Endothelial cell of umbilical vein (primary cell): ENCODE measurements at regions not wholly inside any gene's neighbourhood (a gene's known extent, or its start where the extent isn't known, plus 50 kb on each side); places are given as distances from the start of the nearest gene placed in this dataset.

Experiments
- BruUV-seq: library from RNA; stranded (reverse); fragments of 400-500 nt; replicated peaks from 2 replicates; lab custom pipeline; 2021; lab: Mats Ljungman, UMichigan
- CTCF ChIA-PET: fragments of 300-600, 350-600 bp; sonication (Branson Sonifier 250); formaldehyde crosslinking; loops from one replicate; lab custom pipeline; 2021; ENCODE audit warnings: antibody characterized with exemption, inconsistent platforms; lab: Charles Lee
- POLR2A ChIA-PET: fragments of 300-600, 350-600 bp; sonication (Branson Sonifier 250); formaldehyde crosslinking; loops from one replicate; lab custom pipeline; 2021; ENCODE audit warnings: antibody characterized with exemption, inconsistent platforms; lab: Charles Lee
- DNase-seq: peaks from one replicate; pipeline ENCODE4 v3.0.0-alpha.2; 2011; ENCODE audit warnings: low read depth, low spot score
- FAIRE-seq: peaks from 2 replicates; lab custom pipeline; 2011; peaks lifted over from hg19 to GRCh38; lab: Jason Lieb, UNC
- H2AFZ ChIP-seq: 2 replicates; pipeline ENCODE4 v1.6.0; 2012; ENCODE audit warnings: low read depth, low read length, control low read depth, inconsistent platforms
- H3K27ac ChIP-seq: 2 replicates; pipeline ENCODE4 v1.5.1; 2011; ENCODE audit warnings: low read depth, mild to moderate bottlenecking, control low read depth, low read length, moderate library complexity; ENCODE audit not compliant: insufficient read depth
- H3K27me3 ChIP-seq, 2 experiments: 2 replicates each; pipeline versions ENCODE4 v1.6.0 to v1.6.1; 2011; ENCODE audit warnings: low read length in 2 of 2, mixed read lengths in 1 of 2; ENCODE audit not compliant: control insufficient read depth in 2 of 2, insufficient read depth in 2 of 2
- H3K36me3 ChIP-seq, 2 experiments: 2 replicates in 1 of 2; 3 replicates in 1 of 2; pipeline ENCODE4 v1.5.1; 2011; ENCODE audit warnings: low read length in 2 of 2, mild to moderate bottlenecking in 1 of 2, moderate library complexity in 1 of 2; ENCODE audit not compliant: control insufficient read depth in 2 of 2, insufficient read depth in 2 of 2; ENCODE audit errors: extremely low read depth in 1 of 2
- H3K4me1 ChIP-seq: 3 replicates; pipeline ENCODE4 v1.5.1; 2011; ENCODE audit warnings: mild to moderate bottlenecking, low read length; ENCODE audit not compliant: control insufficient read depth, insufficient read depth; ENCODE audit errors: extremely low read depth
- H3K4me2 ChIP-seq: 2 replicates; pipeline ENCODE4 v1.6.1; 2011; ENCODE audit warnings: low read length, control low read depth, mixed read lengths; ENCODE audit not compliant: insufficient read depth
- H3K4me3 ChIP-seq, 3 experiments: fragments of 200-600 bp in 1 of 3; sonication (generic), shearing (Covaris generic) in 1 of 3; replicated peaks in 1 of 3; 2 replicates each; pipeline ENCODE4 v1.5.1; 2011 to 2016; ENCODE audit warnings: control low read depth in 3 of 3, low read length in 3 of 3, mild to moderate bottlenecking in 2 of 3, inconsistent platforms in 1 of 3, low read depth in 1 of 3, moderate library complexity in 1 of 3; ENCODE audit not compliant: insufficient read depth in 1 of 3
- H3K79me2 ChIP-seq: 2 replicates; pipeline ENCODE4 v1.6.0; 2012; ENCODE audit warnings: low read length, inconsistent platforms; ENCODE audit not compliant: control insufficient read depth, insufficient read depth
- H3K9ac ChIP-seq: replicated peaks from 2 replicates; pipeline ENCODE3; 2011; ENCODE audit warnings: low read length, control low read depth; ENCODE audit not compliant: insufficient read depth; ENCODE audit errors: extremely low read depth
- H3K9me1 ChIP-seq: replicated peaks from 3 replicates; pipeline ENCODE4 v1.6.0; 2011; ENCODE audit warnings: mild to moderate bottlenecking, low read length; ENCODE audit not compliant: control insufficient read depth, insufficient read depth; ENCODE audit errors: extremely low read depth
- H3K9me3 ChIP-seq: replicated peaks from 2 replicates; pipeline ENCODE4 v1.5.1; 2012; ENCODE audit warnings: low read length, inconsistent platforms; ENCODE audit not compliant: control insufficient read depth, insufficient read depth
- H4K20me1 ChIP-seq: replicated peaks from 2 replicates; pipeline ENCODE3; 2011; ENCODE audit warnings: mild to moderate bottlenecking, low read length; ENCODE audit not compliant: control insufficient read depth, insufficient read depth; ENCODE audit errors: extremely low read depth
- EZH2 ChIP-seq: IDR thresholded peaks from 2 replicates; pipeline ENCODE4 v1.6.1; 2012; ENCODE audit warnings: borderline replicate concordance, low read depth, mild to moderate bottlenecking, moderate library complexity, low read length, inconsistent platforms; ENCODE audit not compliant: severe bottlenecking
- FOS ChIP-seq: IDR thresholded peaks from 2 replicates; pipeline ENCODE4 v1.6.1; 2011; ENCODE audit warnings: mild to moderate bottlenecking, low read length, moderate library complexity, borderline replicate concordance; ENCODE audit not compliant: insufficient read depth
- GATA2 ChIP-seq: IDR thresholded peaks from 2 replicates; pipeline ENCODE4 v1.7.0; 2011; ENCODE audit warnings: low read depth, mild to moderate bottlenecking, moderate library complexity, mixed read lengths, low read length; ENCODE audit not compliant: insufficient read length, insufficient read depth
- JUN ChIP-seq: IDR thresholded peaks from 2 replicates; pipeline ENCODE4 v1.6.1; 2011; ENCODE audit warnings: borderline replicate concordance, low read depth; ENCODE audit not compliant: insufficient read length, insufficient read depth
- MYC ChIP-seq: IDR thresholded peaks from one replicate; pipeline ENCODE4 v1.6.1; 2011; ENCODE audit warnings: mild to moderate bottlenecking, low read depth, low read length
- POLR2A ChIP-seq: IDR thresholded peaks from 2 replicates; pipeline ENCODE4 v1.6.1; 2012; ENCODE audit warnings: low read depth, mild to moderate bottlenecking, control low read depth, low read length
- POLR2AphosphoS5 ChIP-seq: IDR thresholded peaks from 2 replicates; pipeline ENCODE4 v1.6.1; 2012; ENCODE audit warnings: low read depth, mild to moderate bottlenecking, control low read depth, low read length, moderate library complexity; ENCODE audit not compliant: insufficient read depth
- dilution Hi-C: fragments of 300-500 bp; cut with MboI; formaldehyde crosslinking; loops from one replicate; pipeline ENCODE4 v1.15.0; 2019; ENCODE audit warnings: low sequenced_read_pairs; ENCODE audit not compliant: extremely low pct_ligation_motif_present
- intact Hi-C: fragments of 100-400 bp; cut with micrococcal nuclease; formaldehyde crosslinking; loops from one replicate; pipeline ENCODE4 v1.10.0; 2022
- TF ChIP-seq, protein P1 (sequence below): IDR thresholded peaks from 2 replicates; pipeline ENCODE4 v1.6.1; 2011; ENCODE audit not compliant: insufficient read depth, insufficient read length
- TF ChIP-seq, protein P2 (sequence below), 2 donors: IDR thresholded peaks; 1 replicate in 1 of 2; 2 replicates in 1 of 2; pipeline ENCODE4 v1.5.1; 2011; ENCODE audit warnings: low read length in 2 of 2, mild to moderate bottlenecking in 2 of 2, moderate library complexity in 2 of 2, control low read depth in 1 of 2, inconsistent platforms in 1 of 2, low read depth in 1 of 2; ENCODE audit not compliant: insufficient read depth in 1 of 2; ENCODE audit errors: extremely low read depth in 1 of 2

DNA sequence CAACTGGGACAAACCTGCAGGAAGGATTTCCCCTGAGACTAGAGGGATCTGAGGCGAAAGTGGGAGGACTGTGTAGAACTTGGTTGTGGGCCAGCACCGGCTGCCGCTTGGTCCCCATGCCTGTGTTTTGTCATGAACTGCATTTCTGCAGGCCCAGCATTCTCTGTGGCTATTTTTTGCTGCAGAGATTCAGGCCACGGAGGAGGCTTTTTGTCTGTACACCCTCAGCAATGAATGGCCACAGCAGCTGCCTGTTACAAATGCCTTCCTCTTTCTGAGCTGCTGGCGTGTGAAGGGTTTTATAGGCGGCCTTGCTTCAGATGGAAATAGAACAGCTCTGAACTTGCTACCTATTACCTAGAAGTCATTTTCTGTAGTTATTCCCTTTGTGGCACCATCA is 164.4 kb downstream of the SH2D4B start:
- Histone ChIP-seq H3K4me2 (no peak overlapping the region), H3K9me1 (no peaks in the 10 kb centered on the region), H4K20me1 (no peaks in the 10 kb centered on the region), H3K36me3 (no peaks in the 10 kb centered on the region), H3K27ac (no peak overlapping the region), H3K4me1 (no peaks in the 10 kb centered on the region), H2AFZ (no peak overlapping the region), H3K9ac (no peak overlapping the region), H3K79me2 (no peaks in the 10 kb centered on the region), H3K27me3 (no peaks in the 10 kb centered on the region), H3K4me3 (no peak overlapping the region), H3K9me3 (no peaks in the 10 kb centered on the region)
- no peak for DNase-seq
- dilution Hi-C loops (no loop called here), intact Hi-C loops (no loop called here)
- BruUV-seq = no TSS peak
- ChIA-PET CTCF (interaction anchor here (0.9 to 4.2 kb wide), 3 partner anchors 10 to 222 kb away, joined by 4 to 58 read pairs (median 16); no protein-coding TSS in a partner anchor), POLR2A (no interaction called here)
- TF ChIP-seq POLR2A (no peak), JUN (no peak), FOS (no peak), MYC (no peak), GATA2 (no peak), POLR2AphosphoS5 (no peak), EZH2 (no peak)
- TF ChIP-seq, protein P1, sequence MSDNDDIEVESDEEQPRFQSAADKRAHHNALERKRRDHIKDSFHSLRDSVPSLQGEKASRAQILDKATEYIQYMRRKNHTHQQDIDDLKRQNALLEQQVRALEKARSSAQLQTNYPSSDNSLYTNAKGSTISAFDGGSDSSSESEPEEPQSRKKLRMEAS = no peak
- TF ChIP-seq, protein P2, sequence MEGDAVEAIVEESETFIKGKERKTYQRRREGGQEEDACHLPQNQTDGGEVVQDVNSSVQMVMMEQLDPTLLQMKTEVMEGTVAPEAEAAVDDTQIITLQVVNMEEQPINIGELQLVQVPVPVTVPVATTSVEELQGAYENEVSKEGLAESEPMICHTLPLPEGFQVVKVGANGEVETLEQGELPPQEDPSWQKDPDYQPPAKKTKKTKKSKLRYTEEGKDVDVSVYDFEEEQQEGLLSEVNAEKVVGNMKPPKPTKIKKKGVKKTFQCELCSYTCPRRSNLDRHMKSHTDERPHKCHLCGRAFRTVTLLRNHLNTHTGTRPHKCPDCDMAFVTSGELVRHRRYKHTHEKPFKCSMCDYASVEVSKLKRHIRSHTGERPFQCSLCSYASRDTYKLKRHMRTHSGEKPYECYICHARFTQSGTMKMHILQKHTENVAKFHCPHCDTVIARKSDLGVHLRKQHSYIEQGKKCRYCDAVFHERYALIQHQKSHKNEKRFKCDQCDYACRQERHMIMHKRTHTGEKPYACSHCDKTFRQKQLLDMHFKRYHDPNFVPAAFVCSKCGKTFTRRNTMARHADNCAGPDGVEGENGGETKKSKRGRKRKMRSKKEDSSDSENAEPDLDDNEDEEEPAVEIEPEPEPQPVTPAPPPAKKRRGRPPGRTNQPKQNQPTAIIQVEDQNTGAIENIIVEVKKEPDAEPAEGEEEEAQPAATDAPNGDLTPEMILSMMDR (IDR thresholded peaks at IDR 0.05; ENCODE audit: extremely low read depth in 1 of 2, insufficient read depth in 1 of 2, low read depth in 1 of 2, low read length in 2 of 2) = no peak
- FAIRE-seq = no peak
